Ishikawa (cell line): ENCODE measurements at regions not wholly inside any gene's neighbourhood (a gene's known extent, or its start where the extent isn't known, plus 50 kb on each side); places are given as distances from the start of the nearest gene placed in this dataset.

Experiments used
- CEBPB ChIP-seq: IDR thresholded peaks from 2 replicates; pipeline ENCODE4 v1.6.1; 2012
- CREB1 ChIP-seq: IDR thresholded peaks from 2 replicates; pipeline ENCODE4 v1.6.1; 2012; ENCODE audit warnings: low read depth
- EGR1 ChIP-seq: IDR thresholded peaks from 2 replicates; pipeline ENCODE4 v1.6.1; 2012
- EP300 ChIP-seq: IDR thresholded peaks from 2 replicates; pipeline ENCODE4 v1.6.1; 2012; ENCODE audit warnings: borderline replicate concordance
- FOXM1 ChIP-seq: IDR thresholded peaks from 2 replicates; pipeline ENCODE4 v1.6.1; 2012; ENCODE audit warnings: low read depth, borderline replicate concordance
- NFIC ChIP-seq: IDR thresholded peaks from 2 replicates; pipeline ENCODE4 v1.6.1; 2012
- RAD21 ChIP-seq: IDR thresholded peaks from 2 replicates; pipeline ENCODE4 v1.6.1; 2012; ENCODE audit warnings: low read depth
- REST ChIP-seq: IDR thresholded peaks from 2 replicates; pipeline ENCODE4 v1.6.1; 2012; ENCODE audit warnings: low read depth, mild to moderate bottlenecking
- TAF1 ChIP-seq: IDR thresholded peaks from 2 replicates; pipeline ENCODE4 v1.6.1; 2012; ENCODE audit warnings: low read depth, mild to moderate bottlenecking
- TCF12 ChIP-seq: IDR thresholded peaks from 2 replicates; pipeline ENCODE4 v1.6.1; 2012; ENCODE audit warnings: low read depth
- TEAD4 ChIP-seq: IDR thresholded peaks from 2 replicates; pipeline ENCODE4 v1.6.1; 2012
- YY1 ChIP-seq: IDR thresholded peaks from 2 replicates; pipeline ENCODE4 v1.6.1; 2012; ENCODE audit warnings: low read depth
- ZBTB7A ChIP-seq: IDR thresholded peaks from 2 replicates; pipeline ENCODE4 v1.6.1; 2012; ENCODE audit warnings: low read depth
- TF ChIP-seq, protein P1 (sequence below): IDR thresholded peaks from 2 replicates; pipeline ENCODE4 v1.6.1; 2012
- TF ChIP-seq, protein P2 (sequence below): IDR thresholded peaks from 2 replicates; pipeline ENCODE4 v1.6.1; 2012

DNA sequence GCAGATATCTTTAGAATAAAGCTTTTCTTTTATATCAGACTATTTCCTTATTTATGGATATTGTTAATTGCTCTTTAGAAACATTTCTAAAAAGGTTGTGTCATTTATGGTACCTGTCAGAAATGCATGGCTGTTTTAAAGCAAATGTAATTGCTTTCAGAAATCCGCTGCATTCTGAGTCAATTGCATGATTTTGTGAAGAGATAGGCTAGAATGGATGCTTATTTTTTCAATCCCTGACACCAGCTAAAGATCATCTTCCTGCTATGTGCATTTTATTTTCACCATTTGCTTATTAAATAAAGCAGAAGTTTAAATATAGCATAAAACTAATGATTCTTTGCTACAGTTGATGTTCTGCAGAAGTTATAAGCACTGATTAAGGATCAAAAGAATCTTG lies 170.2 kb upstream of the C9orf72 start:
- TF ChIP-seq CEBPB = no peak
- no peak for TF ChIP-seq EGR1
- no peak for TF ChIP-seq ZBTB7A
- no peak for TF ChIP-seq TEAD4
- TF ChIP-seq REST = no peak
- TF ChIP-seq EP300 = no peak
- TF ChIP-seq, protein P1, sequence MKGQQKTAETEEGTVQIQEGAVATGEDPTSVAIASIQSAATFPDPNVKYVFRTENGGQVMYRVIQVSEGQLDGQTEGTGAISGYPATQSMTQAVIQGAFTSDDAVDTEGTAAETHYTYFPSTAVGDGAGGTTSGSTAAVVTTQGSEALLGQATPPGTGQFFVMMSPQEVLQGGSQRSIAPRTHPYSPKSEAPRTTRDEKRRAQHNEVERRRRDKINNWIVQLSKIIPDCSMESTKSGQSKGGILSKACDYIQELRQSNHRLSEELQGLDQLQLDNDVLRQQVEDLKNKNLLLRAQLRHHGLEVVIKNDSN = no peak
- TF ChIP-seq RAD21 = no peak
- no peak for TF ChIP-seq FOXM1
- TF ChIP-seq TCF12 = no peak
- no peak for TF ChIP-seq TAF1
- TF ChIP-seq, protein P2, sequence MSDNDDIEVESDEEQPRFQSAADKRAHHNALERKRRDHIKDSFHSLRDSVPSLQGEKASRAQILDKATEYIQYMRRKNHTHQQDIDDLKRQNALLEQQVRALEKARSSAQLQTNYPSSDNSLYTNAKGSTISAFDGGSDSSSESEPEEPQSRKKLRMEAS = no peak
- TF ChIP-seq CREB1 = no peak
- no peak for TF ChIP-seq YY1
- no peak for TF ChIP-seq NFIC

DNA sequence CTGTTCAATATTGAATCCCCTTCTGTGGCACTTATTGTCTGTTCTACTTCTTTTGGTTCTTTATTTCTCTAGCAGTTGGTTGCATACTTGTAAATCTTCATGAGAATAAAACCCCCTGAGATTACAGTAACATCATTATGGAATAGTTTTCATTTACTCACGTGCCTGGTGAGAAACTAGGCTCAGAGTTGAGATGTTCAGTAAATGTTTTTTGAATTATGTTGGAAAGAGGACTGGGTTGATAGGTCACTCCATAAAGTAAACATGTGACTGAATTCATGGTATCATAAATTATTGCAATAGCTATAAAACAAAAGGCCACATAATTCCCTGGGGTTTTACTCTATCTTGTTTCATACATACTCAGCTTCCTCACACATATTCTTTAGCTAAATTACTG lies 174.2 kb upstream of the C9orf72 start:
- TF ChIP-seq, protein P1 = no peak
- TF ChIP-seq EP300 (no peak), REST (no peak), CEBPB (no peak), TEAD4 (no peak), TAF1 (no peak), FOXM1 (no peak), ZBTB7A (no peak), NFIC (no peak), YY1 (no peak)
- TF ChIP-seq, protein P2 = no peak

DNA sequence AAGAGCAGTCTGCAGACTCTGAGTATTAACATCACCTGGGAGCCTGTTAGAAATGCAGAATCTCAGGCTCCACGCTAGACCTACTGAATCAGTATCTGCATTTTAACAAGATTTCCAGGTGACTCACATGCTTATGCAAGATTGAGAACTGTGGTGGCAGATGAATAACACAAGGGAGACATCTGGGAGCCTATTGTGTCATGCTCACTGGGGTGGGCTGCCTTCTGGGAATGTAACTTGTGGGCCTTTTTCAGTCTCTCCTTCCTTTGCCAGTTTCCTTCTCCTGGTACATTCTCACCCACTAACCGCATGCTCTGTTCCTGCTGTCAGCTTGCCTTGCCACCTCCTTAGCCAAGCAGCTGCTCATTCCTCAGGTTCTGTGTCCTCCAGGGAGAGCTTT lies 176.6 kb upstream of the C9orf72 start:
- TF ChIP-seq TEAD4 = no peak
- no peak for TF ChIP-seq FOXM1
- no peak for TF ChIP-seq ZBTB7A
- no peak for TF ChIP-seq TAF1
- TF ChIP-seq EGR1 = no peak
- TF ChIP-seq, protein P2 = no peak
- TF ChIP-seq, protein P1 = no peak
- TF ChIP-seq CEBPB = no peak
- TF ChIP-seq TCF12 = no peak
- no peak for TF ChIP-seq YY1
- no peak for TF ChIP-seq EP300
- TF ChIP-seq CREB1 = no peak
- TF ChIP-seq RAD21 = no peak
- no peak for TF ChIP-seq NFIC
- no peak for TF ChIP-seq REST

- TF ChIP-seq EGR1 (no peak), ZBTB7A (no peak), RAD21 (no peak), NFIC (no peak), FOXM1 (no peak), YY1 (no peak), TEAD4 (no peak), TCF12 (no peak), EP300 (no peak), CREB1 (no peak)
- TF ChIP-seq, protein P2 = no peak
- TF ChIP-seq, protein P1 = no peak
These were observed 177.3 kb upstream of the C9orf72 start for GRCh38 chr9:27750566-27750965.
